WTC11 (cell line): ENCODE measurements at regions not wholly inside any gene's neighbourhood (a gene's known extent, or its start where the extent isn't known, plus 50 kb on each side); places are given as distances from the start of the nearest gene placed in this dataset.
"Not testable (repeated sequence)": the region's sequence is repeated elsewhere in the genome, so short reads cannot be mapped to it uniquely, and the experiment has no call there.

Experiments used
- ATAC-seq: fragments of 200-7000 bp; cut with Tn5 transposase; 2 replicates; pipeline ENCODE4 v1.10.0; 2021; ENCODE audit warnings: mild to moderate bottlenecking, moderate library complexity
- CTCF ChIA-PET: fragments of 300-600 bp; sonication (Branson Sonifier 250); formaldehyde crosslinking; loops from one replicate; lab custom pipeline; 2021; ENCODE audit warnings: antibody characterized with exemption; lab: Charles Lee
- POLR2A ChIA-PET: fragments of 350-600 bp; sonication (Branson Sonifier 250); formaldehyde crosslinking; loops from one replicate; lab custom pipeline; 2021; ENCODE audit warnings: antibody characterized with exemption; lab: Charles Lee
- DNase-seq: peaks from one replicate; pipeline ENCODE4 v3.0.0; 2021; ENCODE audit warnings: low spot score
- H3K27ac Mint-ChIP-seq: 2 replicates; pipeline ENCODE4 v1.8.0; 2021; ENCODE audit warnings: mixed read lengths
- H3K27me3 Mint-ChIP-seq: 2 replicates; pipeline ENCODE4 v1.8.0; 2021; ENCODE audit warnings: low read depth, mild to moderate bottlenecking, moderate library complexity, mixed read lengths
- H3K36me3 Mint-ChIP-seq: 2 replicates; pipeline ENCODE4 v1.8.0; 2021; ENCODE audit warnings: mixed read lengths
- H3K4me1 Mint-ChIP-seq: 2 replicates; pipeline ENCODE4 v1.8.0; 2022; ENCODE audit warnings: mixed read lengths
- H3K4me3 Mint-ChIP-seq: 2 replicates; pipeline ENCODE4 v1.8.0; 2021; ENCODE audit warnings: mild to moderate bottlenecking, moderate library complexity, mixed read lengths
- H3K9me3 Mint-ChIP-seq: 2 replicates; pipeline ENCODE4 v1.8.0; 2021; ENCODE audit warnings: mixed read lengths
- AFF4 ChIP-seq: sonication (generic); formaldehyde crosslinking; IDR thresholded peaks from 2 replicates; pipeline ENCODE4 v1.8.1; 2023; ENCODE audit warnings: mild to moderate bottlenecking, missing genetic modification reagents, borderline replicate concordance
- AR ChIP-seq: fragments of 250-450 bp; sonication (Bioruptor Pico); IDR thresholded peaks from 2 replicates; pipeline ENCODE4 v1.9.0; 2021; ENCODE audit warnings: mild to moderate bottlenecking
- ATF3 ChIP-seq: sonication (generic); formaldehyde crosslinking; conservative IDR thresholded peaks from 2 replicates; pipeline ENCODE4 v1.8.1; 2022; ENCODE audit warnings: mild to moderate bottlenecking, missing genetic modification reagents
- CREM ChIP-seq: sonication (generic); formaldehyde crosslinking; IDR thresholded peaks from 2 replicates; pipeline ENCODE4 v1.8.1; 2022; ENCODE audit warnings: mild to moderate bottlenecking, missing genetic modification reagents, moderate library complexity
- E2F1 ChIP-seq: sonication (generic); formaldehyde crosslinking; IDR thresholded peaks from 2 replicates; pipeline ENCODE4 v1.8.0; 2022; ENCODE audit warnings: mild to moderate bottlenecking, missing genetic modification reagents
- FOXP1 ChIP-seq: sonication (generic); formaldehyde crosslinking; IDR thresholded peaks from 2 replicates; pipeline ENCODE4 v1.8.0; 2022; ENCODE audit warnings: missing genetic modification reagents, mild to moderate bottlenecking, moderate library complexity, borderline replicate concordance
- GRHL2 ChIP-seq: fragments of 250-450 bp; sonication (Bioruptor Pico); IDR thresholded peaks from 2 replicates; pipeline ENCODE4 v1.8.0; 2022; ENCODE audit warnings: mild to moderate bottlenecking, moderate library complexity; ENCODE audit not compliant: insufficient replicate concordance, severe bottlenecking
- IRF1 ChIP-seq: sonication (generic); formaldehyde crosslinking; IDR thresholded peaks from 2 replicates; pipeline ENCODE4 v1.8.0; 2023; ENCODE audit warnings: missing genetic modification reagents
- JAZF1 ChIP-seq: fragments of 250-450 bp; sonication (Bioruptor Pico); IDR thresholded peaks from 2 replicates; pipeline ENCODE4 v1.9.0; 2021; ENCODE audit warnings: moderate library complexity, mild to moderate bottlenecking, inconsistent platforms
- MAX ChIP-seq: sonication (generic); formaldehyde crosslinking; IDR thresholded peaks from 2 replicates; pipeline ENCODE4 v1.8.0; 2022; ENCODE audit warnings: mild to moderate bottlenecking, missing genetic modification reagents
- NR3C1 ChIP-seq: sonication (generic); formaldehyde crosslinking; conservative IDR thresholded peaks from 2 replicates; pipeline ENCODE4 v1.8.1; 2023; ENCODE audit warnings: low read depth, mild to moderate bottlenecking, missing genetic modification reagents
- SMAD3 ChIP-seq: sonication (generic); formaldehyde crosslinking; IDR thresholded peaks from 2 replicates; pipeline ENCODE4 v1.8.0; 2022; ENCODE audit warnings: missing genetic modification reagents, mild to moderate bottlenecking, borderline replicate concordance
- ZBTB21 ChIP-seq: sonication (generic); formaldehyde crosslinking; IDR thresholded peaks from 2 replicates; pipeline ENCODE4 v1.8.1; 2023; ENCODE audit warnings: mild to moderate bottlenecking, missing genetic modification reagents, borderline replicate concordance
- ZBTB43 ChIP-seq: sonication (generic); formaldehyde crosslinking; IDR thresholded peaks from 2 replicates; pipeline ENCODE4 v1.8.1; 2023; ENCODE audit warnings: mild to moderate bottlenecking, missing genetic modification reagents
- ZNF138 ChIP-seq: sonication (generic); formaldehyde crosslinking; conservative IDR thresholded peaks from 2 replicates; pipeline ENCODE4 v1.8.1; 2022; ENCODE audit warnings: mild to moderate bottlenecking, moderate library complexity, missing genetic modification reagents
- ZNF219 ChIP-seq: sonication (generic); formaldehyde crosslinking; IDR thresholded peaks from 2 replicates; pipeline ENCODE4 v1.8.0; 2023; ENCODE audit warnings: missing genetic modification reagents, mild to moderate bottlenecking, borderline replicate concordance
- ZNF232 ChIP-seq: sonication (generic); formaldehyde crosslinking; IDR thresholded peaks from 2 replicates; pipeline ENCODE4 v1.8.0; 2022; ENCODE audit warnings: mild to moderate bottlenecking, missing genetic modification reagents

GRCh38 chr19:56980906-56981305 is 138.9 kb upstream of the USP29 start:
- Mint-ChIP-seq H3K27me3 (peaks cover 17% of the 10 kb centered on the region), H3K9me3 (peaks cover 76% of the 10 kb centered on the region), H3K4me3 (no peak overlapping the region), H3K36me3 (peaks cover 67% of the 10 kb centered on the region), H3K27ac (no peak overlapping the region), H3K4me1 (no peaks in the 10 kb centered on the region)
- CTCF ChIA-PET = no interaction called here
- TF ChIP-seq ZBTB21 (CRISPR knock-in tag) (no peak), ZBTB43 (CRISPR knock-in tag) (no peak), ZNF138 (CRISPR knock-in tag) (no peak), ZNF219 (no peak), E2F1 (CRISPR knock-in tag) (no peak), AR (CRISPR knock-in tag) (no peak), NR3C1 (CRISPR knock-in tag) (no peak), ZNF232 (CRISPR knock-in tag) (no peak), CREM (no peak), JAZF1 (no peak), ATF3 (no peak), SMAD3 (CRISPR knock-in tag) (no peak), AFF4 (CRISPR knock-in tag) (no peak), MAX (no peak), IRF1 (CRISPR knock-in tag) (no peak), GRHL2 (CRISPR knock-in tag) (no peak), FOXP1 (no peak)
- DNase-seq (no peak), ATAC-seq (no peak)
- POLR2A ChIA-PET = no interaction called here

- DNase-seq, POLR2A ChIA-PET, CTCF ChIA-PET, H3K4me3 Mint-ChIP-seq, ATAC-seq, H3K4me1 Mint-ChIP-seq, H3K27ac Mint-ChIP-seq: not testable (repeated sequence)
- Mint-ChIP-seq H3K9me3 (peaks cover 75% of the 10 kb centered on the region), H3K27me3 (peaks cover 21% of the 10 kb centered on the region), H3K36me3 (peaks cover 67% of the 10 kb centered on the region)
These were observed 138.3 kb upstream of the USP29 start for GRCh38 chr19:56981440-56981839.
